Kidney (tissue), 13 donors: ENCODE measurements at regions not wholly inside any gene's neighbourhood (a gene's known extent, or its start where the extent isn't known, plus 50 kb on each side); places are given as distances from the start of the nearest gene placed in this dataset.

ENCODE experiments used
- DNase-seq, 5 donors: peaks; one replicate each; pipeline ENCODE4 v3.0.0-alpha.2; 2013 to 2020
- FAIRE-seq: peaks from 2 replicates; lab custom pipeline; 2012; peaks lifted over from hg19 to GRCh38; lab: Jason Lieb, UNC
- H3K27ac ChIP-seq, 2 donors: one replicate each; pipeline ENCODE4 v1.7.0; 2013; ENCODE audit warnings: low read depth in 2 of 2, low read length in 2 of 2, inconsistent platforms in 1 of 2
- H3K27me3 ChIP-seq: one replicate; pipeline ENCODE4 v1.7.1; 2013; ENCODE audit warnings: low read length, inconsistent platforms; ENCODE audit not compliant: control insufficient read depth, insufficient read depth
- H3K36me3 ChIP-seq, 3 donors: one replicate each; pipeline versions ENCODE4 v1.7.0 to v1.7.1; 2013; ENCODE audit warnings: low read length in 3 of 3, control low read depth in 1 of 3, inconsistent platforms in 1 of 3; ENCODE audit not compliant: insufficient read depth in 3 of 3, control insufficient read depth in 2 of 3
- H3K4me1 ChIP-seq, 3 donors: one replicate each; pipeline versions ENCODE4 v1.7.0 to v1.7.1; 2013; ENCODE audit warnings: low read length in 3 of 3, inconsistent platforms in 1 of 3, low read depth in 1 of 3; ENCODE audit not compliant: control insufficient read depth in 2 of 3, insufficient read depth in 2 of 3
- H3K4me3 ChIP-seq, 3 donors: one replicate each; pipeline versions ENCODE4 v1.7.0 to v1.8.1; 2013; ENCODE audit warnings: low read length in 3 of 3, control low read depth in 1 of 3, inconsistent platforms in 1 of 3
- H3K9ac ChIP-seq, 3 donors: one replicate each; pipeline versions ENCODE4 v1.7.0 to v1.7.1; 2013; ENCODE audit warnings: low read length in 3 of 3, control low read depth in 1 of 3, inconsistent platforms in 1 of 3
- H3K9me3 ChIP-seq, 3 donors: one replicate each; pipeline versions ENCODE4 v1.7.0 to v1.7.1; 2013; ENCODE audit warnings: low read length in 3 of 3, control low read depth in 1 of 3, inconsistent platforms in 1 of 3; ENCODE audit not compliant: control insufficient read depth in 2 of 3, insufficient read depth in 1 of 3
- CTCF ChIP-seq: IDR thresholded peaks from 3 replicates; pipeline ENCODE4 v1.5.1; 2012; ENCODE audit warnings: mild to moderate bottlenecking, moderate library complexity, borderline replicate concordance; ENCODE audit not compliant: insufficient read depth; ENCODE audit errors: extremely low read depth
- intact Hi-C: fragments of 100-400 bp; cut with DNase I; formaldehyde crosslinking; loops from one replicate; pipeline ENCODE4 v1.11.1; 2022
- donor health status: control.
- donor health status: control.
- donor health status: control.
- donor health status: control.
- donor health status: control.
- donor health status: DM: yes; HTN: yes; CAD: no.
- donor health status: Normal renal cell carcinoma (clear cell type).

GRCh38 chr14:101404426-101405170 lies 156.7 kb upstream of the DIO3 start:
- no peaks in the 10 kb centered on the region for H3K27me3 ChIP-seq
- no peak overlapping the region for H3K9ac ChIP-seq
- H3K36me3 ChIP-seq: no peaks in the 10 kb centered on the region
- FAIRE-seq: no peak
- no peak overlapping the region for H3K4me3 ChIP-seq
- no peaks in the 10 kb centered on the region for H3K9me3 ChIP-seq
- H3K4me1 ChIP-seq: peaks cover 0 to 4% (median 0%) of the 10 kb centered on the region in 3 donors
- DNase-seq: no peak
- intact Hi-C loops: no loop called here
- no peak overlapping the region for H3K27ac ChIP-seq
- TF ChIP-seq CTCF: no peak

- Histone ChIP-seq H3K4me3 (no peak overlapping the region), H3K9ac (no peak overlapping the region), H3K27me3 (no peaks in the 10 kb centered on the region), H3K36me3 (no peaks in the 10 kb centered on the region), H3K27ac (no peak overlapping the region), H3K9me3 (no peaks in the 10 kb centered on the region), H3K4me1 (peaks cover 0 to 4% (median 0%) of the 10 kb centered on the region in 3 donors)
- intact Hi-C loops: no loop called here
- no peak for FAIRE-seq
- TF ChIP-seq CTCF: no peak
- DNase-seq: no peak
Measured at GRCh38 chr14:101405171-101405883, 156.0 kb upstream of the DIO3 start.

GRCh38 chr14:101406921-101407320 lies 154.4 kb upstream of the DIO3 start:
- Histone ChIP-seq H3K36me3 (no peaks in the 10 kb centered on the region), H3K27me3 (no peaks in the 10 kb centered on the region), H3K4me3 (no peak overlapping the region), H3K9ac (no peak overlapping the region), H3K4me1 (peaks cover 0 to 4% (median 0%) of the 10 kb centered on the region in 3 donors), H3K27ac (no peak overlapping the region), H3K9me3 (no peaks in the 10 kb centered on the region)
- no peak for FAIRE-seq
- no peak for DNase-seq
- TF ChIP-seq CTCF: no peak
- intact Hi-C loops: no loop called here
